ENCODE measurements at regions not wholly inside any gene's neighbourhood (a gene's known extent, or its start where the extent isn't known, plus 50 kb on each side); places are given as distances from the start of the nearest gene placed in this dataset. TPM values are rescaled to one million over a fixed set of nuclear protein-coding genes. Genes with fewer than 3 reads are reported as not detected.
A peak's percentile ranks its signal among the peaks of the same experiment; 100 is the strongest.
"Not testable (repeated sequence)": the region's sequence is repeated elsewhere in the genome, so short reads cannot be mapped to it uniquely, and the experiment has no call there.

- DNase-seq (ENCODE audit: low read depth in 2 of 3, low spot score in 2 of 3), result no peak
Observed at GRCh38 chr13:23074075-23074828, 106.5 kb upstream of the SGCG start.

GRCh38 chr13:23081220-23081619, 99.6 kb upstream of the SGCG start:
- no peak for DNase-seq (ENCODE audit: low read depth in 2 of 3, low spot score in 2 of 3)

- DNase-seq (ENCODE audit: low read depth in 2 of 3, low spot score in 2 of 3), result no peak
Observed at GRCh38 chr13:23081901-23082300, 98.9 kb upstream of the SGCG start.

GRCh38 chr13:23086968-23087623, 93.7 kb upstream of the SGCG start:
- DNase-seq (ENCODE audit: low read depth in 2 of 3, low spot score in 2 of 3), result peak in 2 of 3 donors; percentile 51 to 77

- peak in 2 of 3 donors; percentile 14 to 30 for DNase-seq (ENCODE audit: low read depth in 2 of 3, low spot score in 2 of 3)
Observed at GRCh38 chr13:23087880-23088279, 92.9 kb upstream of the SGCG start.

GRCh38 chr13:23098161-23098907, 82.4 kb upstream of the SGCG start:
- no peak for DNase-seq (ENCODE audit: low read depth in 2 of 3, low spot score in 2 of 3)

- DNase-seq (ENCODE audit: low read depth in 2 of 3, low spot score in 2 of 3), result no peak
Observed at GRCh38 chr13:23105051-23105450, 75.7 kb upstream of the SGCG start.

- no peak for DNase-seq (ENCODE audit: low read depth in 2 of 3, low spot score in 2 of 3)
Observed at GRCh38 chr13:23107665-23108064, 73.1 kb upstream of the SGCG start.

GRCh38 chr13:23119131-23119530, 61.6 kb upstream of the SGCG start:
- no peak for DNase-seq (ENCODE audit: low read depth in 2 of 3, low spot score in 2 of 3)

- DNase-seq (ENCODE audit: low read depth in 2 of 3, low spot score in 2 of 3), result not testable (repeated sequence)
Observed at GRCh38 chr13:23127540-23127939, 53.2 kb upstream of the SGCG start.

- no peak for DNase-seq (ENCODE audit: low read depth in 2 of 3, low spot score in 2 of 3)
Observed at GRCh38 chr13:23129331-23129730, 51.4 kb upstream of the SGCG start.

Small RNA genes in the stretch of these regions (small RNA-seq; reads per million reads assigned to genes)
- gene MTND3P1 (not detected), gene RF00049 (not detected)
